LNCAP (cell line): ENCODE measurements at regions not wholly inside any gene's neighbourhood (a gene's known extent, or its start where the extent isn't known, plus 50 kb on each side); places are given as distances from the start of the nearest gene placed in this dataset.

ENCODE experiments used
- CTCF ChIP-seq: fragments of 450-650 bp; IDR thresholded peaks from 2 replicates; pipeline ENCODE4 v1.5.1; 2017; ENCODE audit warnings: mild to moderate bottlenecking

DNA sequence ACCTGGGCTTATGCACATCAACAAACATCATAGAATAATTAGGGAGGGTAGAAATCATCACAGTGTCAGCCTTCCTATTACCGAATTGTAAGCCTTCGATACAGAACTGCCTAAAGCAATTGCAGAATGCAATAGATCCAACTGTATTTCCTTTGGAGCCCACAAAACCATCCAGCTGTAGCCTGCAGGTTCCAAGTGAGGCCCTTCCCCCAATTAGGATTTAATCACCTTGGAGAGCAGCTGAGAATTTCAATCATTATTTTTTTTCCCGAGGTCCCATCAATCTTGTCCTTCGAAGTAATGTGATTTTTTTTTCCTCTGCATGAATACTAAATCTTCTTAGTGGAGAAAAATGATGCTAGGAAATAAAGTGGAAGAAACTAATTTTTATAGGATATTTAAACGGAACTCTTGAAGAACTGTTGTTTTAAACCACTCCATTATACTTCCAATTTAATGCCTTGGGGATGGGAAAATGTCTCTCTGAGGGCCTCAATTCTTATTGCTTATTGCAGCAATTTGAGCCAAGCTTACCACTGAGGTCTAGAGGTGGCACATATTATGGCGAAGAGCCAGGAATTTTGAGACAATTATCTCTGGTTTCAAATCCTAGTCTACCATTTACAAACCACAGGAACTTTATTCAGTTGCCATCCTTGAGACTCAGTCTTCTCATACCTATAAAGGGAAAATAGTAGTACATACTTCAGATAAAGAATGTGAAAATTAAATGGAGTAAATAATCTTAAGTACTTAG is 953.4 kb upstream of the IGFBP7 start:
- no peak for TF ChIP-seq CTCF

DNA sequence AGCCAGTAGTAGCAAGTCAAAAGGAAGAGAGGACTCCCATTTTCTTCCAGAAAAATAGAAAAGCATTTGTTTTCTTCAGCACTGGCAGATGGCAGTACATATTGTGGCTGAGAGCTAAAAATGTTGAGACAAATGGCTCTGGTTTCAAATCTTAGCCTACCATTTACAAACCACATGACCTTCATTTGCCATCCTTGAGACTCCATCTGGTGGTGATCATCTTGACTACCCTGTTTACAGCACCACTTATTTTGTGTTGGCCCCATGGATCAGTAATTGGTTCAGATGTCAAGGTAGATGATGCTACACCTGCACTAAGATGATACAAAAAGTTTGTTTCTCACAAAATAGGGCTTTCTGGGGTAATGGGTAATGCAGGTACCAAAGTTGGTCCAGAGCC is 951.8 kb upstream of the IGFBP7 start:
- peak; percentile 25; the same call in 1 of the 2 replicates for TF ChIP-seq CTCF

GRCh38 chr4:58050439-58050838 is 940.3 kb upstream of the IGFBP7 start:
- no peak for TF ChIP-seq CTCF

GRCh38 chr4:58048491-58048890 is 938.3 kb upstream of the IGFBP7 start:
- TF ChIP-seq CTCF = no peak

DNA sequence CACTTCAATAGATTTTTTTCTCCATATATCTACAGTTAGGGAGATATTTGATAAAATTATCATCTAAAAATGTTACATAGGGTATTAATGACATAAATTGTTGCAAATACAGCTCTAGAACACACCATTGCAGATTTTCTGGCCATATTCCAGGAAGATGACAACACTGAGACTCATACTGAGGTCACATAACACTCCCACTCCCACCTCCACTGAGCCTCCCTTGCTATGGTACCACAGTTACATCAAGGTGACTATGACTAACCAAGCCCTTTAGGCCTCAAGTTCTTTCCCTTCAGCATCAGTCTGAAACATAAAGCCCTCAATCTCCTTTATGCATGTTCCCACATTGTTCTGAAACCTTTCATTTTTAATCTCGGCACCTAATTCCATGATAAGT is 932.0 kb upstream of the IGFBP7 start:
- TF ChIP-seq CTCF = no peak

DNA sequence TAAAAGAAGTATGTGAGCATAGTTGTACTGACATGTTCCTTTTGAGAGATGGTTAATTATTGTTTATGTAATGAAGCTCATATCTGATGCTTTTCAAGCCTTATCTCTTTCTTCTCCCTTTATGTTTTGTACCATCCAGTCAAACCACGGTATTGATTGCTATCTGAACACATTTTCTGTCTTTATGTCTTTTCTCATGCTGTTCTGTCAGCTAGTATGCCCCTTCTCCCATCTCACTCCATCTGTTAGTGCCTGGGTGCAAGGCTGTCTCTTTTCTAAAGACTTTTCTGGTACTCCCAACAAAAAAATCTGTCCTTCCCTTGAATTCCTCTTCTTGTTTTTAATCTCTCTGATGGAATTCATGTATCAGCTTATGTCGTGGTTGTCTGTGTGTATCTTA is 883.8 kb upstream of the IGFBP7 start:
- TF ChIP-seq CTCF = no peak

DNA sequence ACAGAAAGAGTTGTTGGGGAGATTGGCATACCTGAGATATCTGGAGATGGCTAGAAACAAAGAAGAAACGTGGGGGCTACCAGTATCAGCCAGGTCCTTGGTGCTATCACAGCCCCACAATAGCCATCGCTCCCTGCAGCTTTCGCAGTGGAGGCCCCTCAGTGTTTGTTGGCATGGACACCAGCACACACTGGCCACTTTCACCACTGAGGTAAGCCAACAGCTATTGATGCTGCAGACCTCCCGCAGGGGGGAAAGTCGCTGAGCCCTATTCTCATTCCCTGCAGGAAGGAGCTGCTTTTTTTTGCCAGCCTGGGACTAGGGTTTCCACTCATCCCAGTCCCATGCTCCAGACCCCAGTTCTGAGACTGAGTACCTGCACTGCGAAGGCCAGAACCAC is 879.2 kb upstream of the IGFBP7 start:
- no peak for TF ChIP-seq CTCF

DNA sequence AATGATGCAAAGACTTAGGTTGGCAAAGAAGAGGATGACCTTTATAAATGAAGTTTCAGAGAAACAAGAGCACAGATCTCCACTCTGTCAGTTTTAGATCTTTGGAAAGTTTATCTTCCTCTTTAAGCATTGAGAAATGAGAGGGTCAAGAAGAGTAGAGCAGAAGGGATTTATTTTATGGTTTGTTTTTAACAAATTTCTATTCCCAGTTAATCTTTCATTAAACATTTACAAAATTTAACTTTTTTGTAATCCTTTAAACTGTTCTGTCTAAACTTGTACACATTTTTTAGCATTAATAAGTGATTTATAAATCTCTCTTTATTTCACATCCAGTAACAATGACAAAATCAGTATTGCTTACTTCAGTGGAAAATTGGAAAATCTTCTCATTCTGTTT is 875.0 kb upstream of the IGFBP7 start:
- no peak for TF ChIP-seq CTCF
